ENCODE measurements at regions not wholly inside any gene's neighbourhood (a gene's known extent, or its start where the extent isn't known, plus 50 kb on each side); places are given as distances from the start of the nearest gene placed in this dataset.
"Not testable (repeated sequence)": the region's sequence is repeated elsewhere in the genome, so short reads cannot be mapped to it uniquely, and the experiment has no call there.

GRCh38 chr15:77909182-77909940 lies 168.2 kb downstream of the TBC1D2B start:
- no peak for DNase-seq

- not testable (repeated sequence) for DNase-seq
Observed at GRCh38 chr15:77908752-77909111, 168.8 kb downstream of the TBC1D2B start.

GRCh38 chr15:77907824-77908751 lies 169.4 kb downstream of the TBC1D2B start:
- peak; percentile 13 to 16 for DNase-seq

- not testable (repeated sequence) for DNase-seq
Observed at GRCh38 chr15:77906062-77906990, 171.2 kb downstream of the TBC1D2B start.

- DNase-seq = no peak
Observed at GRCh38 chr15:77905301-77905920, 172.1 kb downstream of the TBC1D2B start.

- no peak for DNase-seq
Observed at GRCh38 chr15:77904901-77905300, 172.6 kb downstream of the TBC1D2B start.

- no peak for DNase-seq
Observed at GRCh38 chr15:77904436-77904821, 173.1 kb downstream of the TBC1D2B start.

- not testable (repeated sequence) for DNase-seq
Observed at GRCh38 chr15:77903761-77904435, 173.6 kb downstream of the TBC1D2B start.

GRCh38 chr15:77902921-77903760 lies 174.4 kb downstream of the TBC1D2B start:
- DNase-seq = not testable (repeated sequence)

GRCh38 chr15:77901921-77902750 lies 175.4 kb downstream of the TBC1D2B start:
- DNase-seq = no peak

- DNase-seq = no peak
Observed at GRCh38 chr15:77901251-77901881, 176.1 kb downstream of the TBC1D2B start.

GRCh38 chr15:77900331-77900963 lies 177.1 kb downstream of the TBC1D2B start:
- DNase-seq = peak; percentile 12 to 20

GRCh38 chr15:77899776-77900175 lies 177.7 kb downstream of the TBC1D2B start:
- not testable (repeated sequence) for DNase-seq

- no peak for DNase-seq
Observed at GRCh38 chr15:77898811-77899730, 178.4 kb downstream of the TBC1D2B start.

GRCh38 chr15:77897896-77898406 lies 179.6 kb downstream of the TBC1D2B start:
- no peak for DNase-seq

GRCh38 chr15:77897113-77897895 lies 180.2 kb downstream of the TBC1D2B start:
- not testable (repeated sequence) for DNase-seq
